ENCODE measurements at regions not wholly inside any gene's neighbourhood (a gene's known extent, or its start where the extent isn't known, plus 50 kb on each side); places are given as distances from the start of the nearest gene placed in this dataset.

- no peak overlapping the region for H3K4me3 ChIP-seq (ENCODE audit: low read length)
- DNase-seq, result no peak
- TF ChIP-seq EZH2 (optimal IDR thresholded peaks at IDR 0.05; ENCODE audit: low read depth, low read length), result no peak
- no peak for TF ChIP-seq CTCF (IDR thresholded peaks at IDR 0.05; ENCODE audit: low read length)
- TF ChIP-seq EZH2phosphoT487 (IDR thresholded peaks at IDR 0.05; ENCODE audit: low read length), result no peak
- H3K9me2 ChIP-seq (replicated peaks; ENCODE audit: insufficient read depth, low read length), result no peaks in the 10 kb centered on the region
- H3K4me1 ChIP-seq (ENCODE audit: low read length), result no peaks in the 10 kb centered on the region
- no peaks in the 10 kb centered on the region for H3K9me3 ChIP-seq (replicated peaks; ENCODE audit: insufficient read depth, low read length)
- no peak overlapping the region for H3K9ac ChIP-seq (ENCODE audit: low read length)
- H3K79me2 ChIP-seq (ENCODE audit: low read length), result no peaks in the 10 kb centered on the region
- H3K27ac ChIP-seq (ENCODE audit: low read length), result no peak overlapping the region
- H3K36me3 ChIP-seq (replicated peaks; ENCODE audit: insufficient read depth, low read length), result no peaks in the 10 kb centered on the region
- H3K4me2 ChIP-seq (ENCODE audit: low read depth, low read length), result no peak overlapping the region
- no peaks in the 10 kb centered on the region for H4K20me1 ChIP-seq (ENCODE audit: insufficient read depth, low read length)
- H2AFZ ChIP-seq (ENCODE audit: low read length), result no peak overlapping the region
- H3F3A ChIP-seq (ENCODE audit: insufficient read depth, low read length), result no peaks in the 10 kb centered on the region
- H3K27me3 ChIP-seq (replicated peaks; ENCODE audit: insufficient read depth, low read length), result no peaks in the 10 kb centered on the region
These were observed 257.5 kb upstream of the FAT3 start for GRCh38 chr11:91967026-91967690.

GRCh38 chr11:91966368-91966767 is 258.2 kb upstream of the FAT3 start:
- no peaks in the 10 kb centered on the region for H3K79me2 ChIP-seq (ENCODE audit: low read length)
- no peak overlapping the region for H3K9ac ChIP-seq (ENCODE audit: low read length)
- no peak for DNase-seq
- TF ChIP-seq EZH2phosphoT487 (IDR thresholded peaks at IDR 0.05; ENCODE audit: low read length) (no peak), CTCF (IDR thresholded peaks at IDR 0.05; ENCODE audit: low read length) (no peak), EZH2 (optimal IDR thresholded peaks at IDR 0.05; ENCODE audit: low read depth, low read length) (no peak)
- H3K4me1 ChIP-seq (ENCODE audit: low read length), result no peaks in the 10 kb centered on the region
- no peaks in the 10 kb centered on the region for H3K36me3 ChIP-seq (replicated peaks; ENCODE audit: insufficient read depth, low read length)
- H2AFZ ChIP-seq (ENCODE audit: low read length), result no peak overlapping the region
- no peak overlapping the region for H3K4me2 ChIP-seq (ENCODE audit: low read depth, low read length)
- no peaks in the 10 kb centered on the region for H4K20me1 ChIP-seq (ENCODE audit: insufficient read depth, low read length)
- no peaks in the 10 kb centered on the region for H3K9me3 ChIP-seq (replicated peaks; ENCODE audit: insufficient read depth, low read length)
- H3F3A ChIP-seq (ENCODE audit: insufficient read depth, low read length), result no peaks in the 10 kb centered on the region
- H3K27ac ChIP-seq (ENCODE audit: low read length), result no peak overlapping the region
- H3K27me3 ChIP-seq (replicated peaks; ENCODE audit: insufficient read depth, low read length), result no peaks in the 10 kb centered on the region
- no peaks in the 10 kb centered on the region for H3K9me2 ChIP-seq (replicated peaks; ENCODE audit: insufficient read depth, low read length)
- no peak overlapping the region for H3K4me3 ChIP-seq (ENCODE audit: low read length)

GRCh38 chr11:91960770-91961169 is 263.8 kb upstream of the FAT3 start:
- DNase-seq, result no peak
- no peak overlapping the region for H3K4me3 ChIP-seq (ENCODE audit: low read length)
- H3K4me1 ChIP-seq (ENCODE audit: low read length), result no peaks in the 10 kb centered on the region
- no peak for TF ChIP-seq EZH2 (optimal IDR thresholded peaks at IDR 0.05; ENCODE audit: low read depth, low read length)
- no peak for TF ChIP-seq CTCF (IDR thresholded peaks at IDR 0.05; ENCODE audit: low read length)
- no peak for TF ChIP-seq EZH2phosphoT487 (IDR thresholded peaks at IDR 0.05; ENCODE audit: low read length)
- H3K4me2 ChIP-seq (ENCODE audit: low read depth, low read length), result no peak overlapping the region
- H3K9me3 ChIP-seq (replicated peaks; ENCODE audit: insufficient read depth, low read length), result no peaks in the 10 kb centered on the region
- no peaks in the 10 kb centered on the region for H3F3A ChIP-seq (ENCODE audit: insufficient read depth, low read length)
- H3K9ac ChIP-seq (ENCODE audit: low read length), result no peak overlapping the region
- H2AFZ ChIP-seq (ENCODE audit: low read length), result no peak overlapping the region
- no peaks in the 10 kb centered on the region for H3K79me2 ChIP-seq (ENCODE audit: low read length)
- H3K9me2 ChIP-seq (replicated peaks; ENCODE audit: insufficient read depth, low read length), result no peaks in the 10 kb centered on the region
- no peaks in the 10 kb centered on the region for H4K20me1 ChIP-seq (ENCODE audit: insufficient read depth, low read length)
- H3K27me3 ChIP-seq (replicated peaks; ENCODE audit: insufficient read depth, low read length), result no peaks in the 10 kb centered on the region
- no peak overlapping the region for H3K27ac ChIP-seq (ENCODE audit: low read length)
- no peaks in the 10 kb centered on the region for H3K36me3 ChIP-seq (replicated peaks; ENCODE audit: insufficient read depth, low read length)
